Anterior cingulate cortex (tissue), 58 donors: ENCODE measurements at regions not wholly inside any gene's neighbourhood (a gene's known extent, or its start where the extent isn't known, plus 50 kb on each side); places are given as distances from the start of the nearest gene placed in this dataset.

Experiments
- DNase-seq, 58 donors: peaks; one replicate each; lab custom pipeline; 2025; lab: John Stamatoyannopoulos, UW

DNA sequence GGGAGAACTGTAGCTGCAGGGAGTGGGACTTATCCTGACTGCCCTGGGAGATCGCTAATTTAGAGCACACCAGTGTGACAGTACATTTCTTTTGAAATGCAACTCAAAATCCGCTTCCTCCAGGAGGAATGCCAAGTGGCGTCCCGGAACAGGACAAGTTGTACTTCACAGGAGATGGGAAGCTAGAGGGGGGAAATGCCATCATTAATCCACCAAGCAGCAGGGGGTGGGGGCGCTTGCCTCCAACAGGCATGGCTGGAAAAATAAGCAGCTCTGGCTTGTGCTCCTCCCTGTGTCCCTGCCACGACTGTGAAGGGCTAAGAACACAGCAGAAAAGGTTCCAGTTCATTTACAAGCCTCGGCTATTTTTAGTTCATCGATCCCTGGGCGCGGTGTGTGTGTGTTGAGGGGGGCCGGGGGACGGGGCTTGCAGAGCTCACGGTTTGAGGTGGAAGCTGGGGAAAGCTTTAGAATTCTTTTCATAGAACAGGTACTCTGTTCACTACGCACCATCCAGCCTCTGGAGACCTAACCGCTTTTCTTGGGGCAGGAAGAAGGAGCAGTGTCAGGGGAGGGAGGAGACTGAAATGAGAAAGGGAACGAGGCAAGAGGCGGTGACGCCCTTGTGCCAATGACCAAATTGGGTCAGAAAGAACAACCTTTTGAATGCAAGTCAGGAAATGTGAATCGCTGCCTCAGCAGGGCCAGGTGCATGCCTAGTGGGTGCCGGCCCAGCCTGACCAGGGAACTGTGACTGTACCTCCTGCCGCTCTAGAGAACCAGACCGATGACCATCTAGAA is 51.8 kb upstream of the DGKG start:
- peak in 54 of 58 donors; percentile 15 to 92 (median 61) for DNase-seq

DNA sequence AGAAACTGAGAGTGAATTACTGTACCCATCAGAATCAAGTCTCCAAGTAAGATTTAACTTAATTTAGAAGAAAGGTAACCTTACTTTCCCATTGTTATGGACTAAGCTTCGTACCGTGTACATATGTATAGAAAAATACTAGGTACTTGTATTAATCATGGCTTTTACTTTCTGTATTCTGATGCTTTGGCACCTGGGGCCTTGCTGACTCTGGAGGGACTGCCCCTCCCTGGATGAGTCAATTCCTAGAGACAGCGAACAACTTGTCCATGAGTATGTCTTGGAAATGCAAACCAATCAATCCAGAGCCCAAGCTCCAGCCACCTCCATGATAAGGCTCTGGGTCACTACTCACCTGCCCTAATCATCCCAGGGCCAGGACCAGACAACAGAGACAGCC is 50.0 kb upstream of the DGKG start:
- no peak for DNase-seq
